GM18505 (cell line): ENCODE measurements at regions not wholly inside any gene's neighbourhood (a gene's known extent, or its start where the extent isn't known, plus 50 kb on each side); places are given as distances from the start of the nearest gene placed in this dataset.
A peak's percentile ranks its signal among the peaks of the same experiment; 100 is the strongest.

Experiments used
- ATAC-seq: cut with Tn5 transposase; IDR thresholded peaks from one replicate; pipeline ENCODE4 v1.9.1; 2021; ENCODE audit not compliant: unreplicated experiment
- POLR2A ChIP-seq: IDR thresholded peaks from 4 replicates; pipeline ENCODE4 v1.6.1; 2011; ENCODE audit warnings: borderline replicate concordance; ENCODE audit not compliant: insufficient read depth, insufficient read length; ENCODE audit errors: extremely low read depth

GRCh38 chr7:121810831-121811672 is 61.9 kb upstream of the PTPRZ1 start:
- no peak for TF ChIP-seq POLR2A
- no peak for ATAC-seq

GRCh38 chr7:121807078-121807477 is 65.9 kb upstream of the PTPRZ1 start:
- TF ChIP-seq POLR2A, result no peak
- no peak for ATAC-seq

- ATAC-seq, result no peak
- TF ChIP-seq POLR2A, result no peak
These were observed 69.9 kb upstream of the PTPRZ1 start for GRCh38 chr7:121803039-121803438.

- TF ChIP-seq POLR2A, result no peak
- ATAC-seq, result no peak
These were observed 71.9 kb upstream of the PTPRZ1 start for GRCh38 chr7:121800916-121801675.

- no peak for TF ChIP-seq POLR2A
- no peak for ATAC-seq
These were observed 74.1 kb upstream of the PTPRZ1 start for GRCh38 chr7:121798896-121799295.

- ATAC-seq, result no peak
- TF ChIP-seq POLR2A, result no peak
These were observed 74.5 kb upstream of the PTPRZ1 start for GRCh38 chr7:121798453-121798840.

- TF ChIP-seq POLR2A, result no peak
- ATAC-seq, result no peak
These were observed 75.1 kb upstream of the PTPRZ1 start for GRCh38 chr7:121797657-121798452.

- no peak for TF ChIP-seq POLR2A
- ATAC-seq, result no peak
These were observed 75.9 kb upstream of the PTPRZ1 start for GRCh38 chr7:121796936-121797656.

- TF ChIP-seq POLR2A, result no peak
- ATAC-seq, result no peak
These were observed 76.6 kb upstream of the PTPRZ1 start for GRCh38 chr7:121796381-121796780.

GRCh38 chr7:121795736-121796135 is 77.2 kb upstream of the PTPRZ1 start:
- ATAC-seq, result no peak
- no peak for TF ChIP-seq POLR2A

- no peak for TF ChIP-seq POLR2A
These were observed 79.2 kb upstream of the PTPRZ1 start for GRCh38 chr7:121793716-121794115.

GRCh38 chr7:121777672-121778071 is 95.3 kb upstream of the PTPRZ1 start:
- TF ChIP-seq POLR2A, result no peak

More at GRCh38 chr7:121793716-121794115, 79.2 kb upstream of the PTPRZ1 start:
- ATAC-seq, result no peak

GRCh38 chr7:121774563-121774962 is 98.4 kb upstream of the PTPRZ1 start:
- TF ChIP-seq POLR2A, result no peak
- ATAC-seq, result peak; percentile 53

More at GRCh38 chr7:121777672-121778071, 95.3 kb upstream of the PTPRZ1 start:
- ATAC-seq, result no peak

- no peak for TF ChIP-seq POLR2A
- no peak for ATAC-seq
These were observed 106.3 kb upstream of the PTPRZ1 start for GRCh38 chr7:121766676-121767075.
